HG02678 (cell line): ENCODE measurements at regions not wholly inside any gene's neighbourhood (a gene's known extent, or its start where the extent isn't known, plus 50 kb on each side); places are given as distances from the start of the nearest gene placed in this dataset.
"Not testable (repeated sequence)": the region's sequence is repeated elsewhere in the genome, so short reads cannot be mapped to it uniquely, and the experiment has no call there.

Source experiments
- ATAC-seq: cut with Tn5 transposase; IDR thresholded peaks from one replicate; pipeline ENCODE4 v1.9.1; 2021; ENCODE audit warnings: mild to moderate bottlenecking, moderate library complexity; ENCODE audit not compliant: unreplicated experiment

GRCh38 chr19:28608292-28608691, 604.7 kb downstream of the UQCRFS1 start:
- no peak for ATAC-seq

GRCh38 chr19:28607066-28607583, 605.8 kb downstream of the UQCRFS1 start:
- ATAC-seq, result no peak

- ATAC-seq, result no peak
These were observed 606.5 kb downstream of the UQCRFS1 start for GRCh38 chr19:28606269-28607032.

DNA sequence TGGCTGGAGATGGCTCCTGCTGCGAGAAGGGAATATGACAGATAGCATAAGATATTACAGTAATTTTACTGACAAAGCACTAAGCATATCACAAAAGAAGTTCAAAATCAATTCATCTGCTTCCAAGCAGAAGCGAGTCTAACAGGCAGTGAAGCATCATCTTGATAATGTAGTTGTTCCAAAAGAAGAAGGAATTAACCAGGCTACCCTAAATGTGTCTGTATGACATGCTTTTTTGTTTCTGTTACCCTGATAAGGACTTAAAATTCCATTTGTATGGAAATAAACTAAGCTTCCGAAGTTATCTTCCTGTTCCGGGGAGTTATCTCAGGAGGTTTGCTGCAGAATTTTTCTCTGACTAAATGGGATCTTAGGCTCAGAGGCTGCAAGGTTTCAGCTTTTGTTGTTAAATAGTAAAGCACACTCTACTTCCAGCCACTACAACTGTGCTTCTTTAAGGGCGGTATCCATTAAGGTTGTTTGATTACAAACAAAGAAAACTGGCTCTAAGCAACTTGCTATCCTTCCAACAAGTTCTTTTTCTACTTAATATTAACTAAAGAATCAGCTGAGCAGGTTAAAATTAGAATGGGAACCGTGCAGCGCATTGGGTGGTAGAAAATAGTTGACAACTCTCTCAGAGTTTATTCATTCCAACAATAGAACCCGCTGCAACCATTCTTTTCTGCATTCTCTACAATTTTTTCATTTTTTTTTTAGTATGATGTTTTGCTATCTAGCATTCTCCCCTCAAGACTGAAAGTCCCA, 607.3 kb downstream of the UQCRFS1 start:
- ATAC-seq, result no peak

GRCh38 chr19:28603453-28603852, 609.5 kb downstream of the UQCRFS1 start:
- peak; percentile 55 for ATAC-seq

DNA sequence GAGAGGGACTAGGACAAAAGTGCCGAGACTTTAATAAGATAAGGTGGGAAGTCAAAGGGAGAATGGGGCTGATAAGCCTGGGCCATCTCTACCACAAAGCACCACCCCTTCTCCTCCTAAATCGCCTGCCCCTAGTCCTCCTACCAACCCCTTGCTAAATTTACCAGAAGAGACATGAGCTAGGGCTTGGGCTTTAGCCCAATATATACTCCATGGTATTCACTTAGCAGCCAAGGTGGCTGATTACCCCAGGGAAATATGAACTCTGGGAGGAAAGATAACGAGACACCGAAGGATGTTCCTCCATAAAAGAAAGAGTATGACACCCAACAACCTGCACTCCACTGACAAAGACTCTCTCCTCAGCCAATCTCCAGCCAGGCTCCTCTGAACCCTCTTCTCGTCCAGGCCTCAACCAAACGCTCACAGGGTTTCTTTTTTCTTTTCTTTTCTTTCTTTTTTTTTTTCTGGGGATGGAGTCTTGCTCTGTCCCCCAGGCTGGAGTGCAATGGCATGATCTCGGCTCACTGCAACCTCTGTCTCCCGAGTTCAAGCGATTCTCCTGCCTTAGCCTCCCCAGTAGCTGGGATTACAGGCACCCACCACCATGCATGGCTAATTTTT, 610.2 kb downstream of the UQCRFS1 start:
- no peak for ATAC-seq

GRCh38 chr19:28601723-28602440, 611.1 kb downstream of the UQCRFS1 start:
- no peak for ATAC-seq

DNA sequence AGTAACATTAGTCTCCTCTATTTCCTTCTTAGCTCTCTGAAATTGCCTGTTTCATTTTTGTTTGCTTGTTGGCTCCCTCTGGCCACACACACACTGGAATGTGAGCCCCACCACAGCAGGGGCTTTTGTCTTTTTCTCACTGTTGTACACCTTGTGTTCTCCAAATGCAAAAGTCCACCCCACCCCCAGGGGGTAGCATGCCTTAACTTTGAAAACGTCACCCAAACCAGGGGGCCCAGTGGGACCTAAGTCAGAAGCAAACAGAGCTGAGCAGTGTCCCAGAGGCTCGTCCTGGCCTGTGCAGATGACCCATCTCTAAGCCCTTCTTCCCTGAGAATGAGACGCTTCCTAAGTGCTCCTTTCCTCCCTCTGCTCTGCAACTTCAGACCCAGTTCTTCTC, 614.1 kb downstream of the UQCRFS1 start:
- ATAC-seq, result no peak

DNA sequence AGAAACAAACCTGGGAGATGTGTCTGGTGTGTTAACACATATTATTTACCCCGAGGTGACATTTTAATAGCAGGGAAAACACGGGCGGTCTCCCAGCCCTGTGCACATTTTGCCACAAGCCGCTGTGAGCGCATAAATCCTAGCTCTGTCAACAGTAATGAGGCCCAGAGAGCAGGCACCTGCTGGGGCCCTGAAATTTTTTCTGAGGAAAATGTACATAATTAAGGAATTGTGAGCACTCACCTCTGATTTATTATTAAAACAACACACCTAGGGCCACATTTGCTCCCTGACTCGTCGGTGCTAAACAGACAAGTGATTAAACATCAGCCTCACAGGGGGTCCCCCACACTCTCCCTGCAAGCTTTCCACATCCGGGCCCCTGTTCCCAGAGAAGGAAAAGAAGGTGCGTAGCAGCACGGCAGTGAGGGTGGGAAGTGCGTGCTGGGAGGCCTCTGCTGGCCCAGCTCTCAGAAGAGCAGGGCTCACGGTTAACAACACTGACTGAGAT, 616.3 kb downstream of the UQCRFS1 start:
- no peak for ATAC-seq

DNA sequence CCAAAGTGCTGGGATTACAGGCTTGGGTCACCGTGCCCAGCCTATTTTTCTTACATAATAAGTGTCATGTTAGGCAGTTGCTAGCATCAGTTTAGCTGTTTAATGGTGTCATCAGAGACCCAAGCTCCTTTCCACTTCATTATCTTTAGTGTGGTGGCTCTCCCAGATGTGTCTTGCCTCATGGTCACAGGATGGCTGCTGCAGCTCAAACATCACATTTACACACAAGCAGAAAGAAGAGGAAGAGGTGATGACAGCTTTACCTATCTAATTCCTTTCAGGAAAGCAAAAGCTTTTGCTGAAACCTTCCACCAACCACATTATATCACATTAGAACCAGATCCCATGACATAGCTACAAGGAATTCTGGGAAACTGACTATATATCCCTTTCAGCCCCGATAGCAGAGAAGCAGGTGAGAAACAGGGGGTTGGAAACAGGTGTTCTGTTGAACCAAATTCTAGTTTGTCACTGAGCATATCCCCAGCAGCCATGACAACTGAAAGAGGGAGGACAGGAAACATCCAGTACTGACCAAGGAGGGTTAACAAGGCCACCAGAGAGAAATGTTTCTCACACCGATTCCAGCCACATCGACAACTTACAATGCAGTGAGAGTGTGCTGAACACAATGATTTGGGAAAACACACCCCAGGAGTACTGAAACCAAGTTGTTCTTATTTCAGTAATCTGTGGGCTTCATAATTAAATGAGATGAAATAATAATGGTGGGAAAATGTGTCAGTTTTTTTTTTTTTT, 617.0 kb downstream of the UQCRFS1 start:
- ATAC-seq, result no peak

DNA sequence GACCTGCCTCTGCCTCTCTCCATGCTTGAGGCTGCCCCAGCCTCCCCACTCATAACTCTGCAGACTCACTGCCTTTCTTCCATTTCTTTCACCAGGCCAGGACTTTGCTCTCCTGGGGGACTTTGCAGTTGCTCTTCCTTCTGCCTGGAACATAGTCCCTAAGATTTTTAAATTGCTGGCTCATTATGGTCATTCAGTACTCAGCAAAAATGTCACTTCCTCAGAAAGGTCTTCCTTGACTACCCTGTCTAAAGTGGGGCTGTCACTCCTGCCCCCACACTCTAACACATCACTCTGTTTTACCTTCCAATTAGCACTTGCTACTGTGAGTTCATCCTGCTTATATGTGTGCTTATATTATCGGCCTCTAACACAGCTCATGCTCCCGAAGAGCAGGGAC, 618.2 kb downstream of the UQCRFS1 start:
- no peak for ATAC-seq

DNA sequence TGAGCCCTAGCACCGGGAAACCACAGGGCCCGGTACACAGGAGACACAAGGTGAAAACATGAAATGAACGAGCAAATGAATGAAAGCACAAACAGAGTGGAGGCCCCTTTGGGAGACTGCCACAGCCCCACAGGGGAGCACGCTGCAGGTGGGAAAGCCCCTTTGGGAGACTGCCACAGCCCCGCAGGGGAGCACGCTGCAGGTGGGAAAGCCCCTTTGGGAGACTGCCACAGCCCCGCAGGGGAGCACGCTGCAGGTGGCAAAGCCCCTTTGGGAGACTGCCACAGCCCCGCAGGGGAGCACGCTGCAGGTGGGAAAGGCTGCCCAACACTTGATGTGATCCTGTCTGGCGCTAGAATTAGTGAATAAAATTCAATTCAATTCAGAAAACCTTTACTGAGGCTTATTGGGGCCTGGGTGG, 623.0 kb downstream of the UQCRFS1 start:
- ATAC-seq, result not testable (repeated sequence)

- ATAC-seq, result no peak
These were observed 626.5 kb downstream of the UQCRFS1 start for GRCh38 chr19:28586474-28586873.

GRCh38 chr19:28585796-28586195, 627.2 kb downstream of the UQCRFS1 start:
- no peak for ATAC-seq

- no peak for ATAC-seq
These were observed 629.2 kb downstream of the UQCRFS1 start for GRCh38 chr19:28583713-28584112.

GRCh38 chr19:28583242-28583641, 629.7 kb downstream of the UQCRFS1 start:
- ATAC-seq, result no peak

- ATAC-seq, result no peak
These were observed 630.2 kb downstream of the UQCRFS1 start for GRCh38 chr19:28582796-28583195.

DNA sequence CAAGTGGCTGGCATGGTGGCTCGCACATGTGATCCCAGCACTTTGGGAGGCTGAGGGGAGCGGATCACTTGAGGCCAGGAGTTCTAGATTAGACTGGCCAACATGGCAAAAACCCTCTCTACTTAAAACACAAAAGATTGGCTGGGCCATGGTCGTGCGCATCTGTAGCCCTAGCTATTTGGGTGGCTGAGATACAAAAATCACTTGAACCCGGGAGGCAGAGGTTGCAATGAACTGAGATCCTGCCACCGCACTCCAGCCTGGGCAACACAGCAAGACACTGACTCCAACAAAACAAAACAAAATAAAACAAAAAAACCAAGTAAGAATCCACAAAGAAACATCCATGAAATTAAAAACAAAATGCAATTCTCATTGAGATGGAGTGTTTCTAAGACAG, 630.6 kb downstream of the UQCRFS1 start:
- ATAC-seq, result no peak

DNA sequence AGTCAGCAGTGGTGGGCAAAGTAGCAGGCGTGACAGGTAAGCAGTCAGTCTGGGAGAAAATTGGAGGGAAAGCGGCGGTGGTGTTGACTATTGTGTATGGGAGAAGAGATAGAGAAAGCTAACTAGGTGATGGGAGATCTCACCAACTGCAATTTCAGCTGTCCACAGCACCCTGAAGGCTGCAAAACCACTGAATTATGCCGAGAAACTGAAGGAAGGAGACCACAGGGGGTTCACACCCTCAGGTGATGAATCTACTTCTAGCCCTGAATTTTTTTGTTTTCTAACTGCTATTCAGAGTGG, 631.5 kb downstream of the UQCRFS1 start:
- ATAC-seq, result no peak

DNA sequence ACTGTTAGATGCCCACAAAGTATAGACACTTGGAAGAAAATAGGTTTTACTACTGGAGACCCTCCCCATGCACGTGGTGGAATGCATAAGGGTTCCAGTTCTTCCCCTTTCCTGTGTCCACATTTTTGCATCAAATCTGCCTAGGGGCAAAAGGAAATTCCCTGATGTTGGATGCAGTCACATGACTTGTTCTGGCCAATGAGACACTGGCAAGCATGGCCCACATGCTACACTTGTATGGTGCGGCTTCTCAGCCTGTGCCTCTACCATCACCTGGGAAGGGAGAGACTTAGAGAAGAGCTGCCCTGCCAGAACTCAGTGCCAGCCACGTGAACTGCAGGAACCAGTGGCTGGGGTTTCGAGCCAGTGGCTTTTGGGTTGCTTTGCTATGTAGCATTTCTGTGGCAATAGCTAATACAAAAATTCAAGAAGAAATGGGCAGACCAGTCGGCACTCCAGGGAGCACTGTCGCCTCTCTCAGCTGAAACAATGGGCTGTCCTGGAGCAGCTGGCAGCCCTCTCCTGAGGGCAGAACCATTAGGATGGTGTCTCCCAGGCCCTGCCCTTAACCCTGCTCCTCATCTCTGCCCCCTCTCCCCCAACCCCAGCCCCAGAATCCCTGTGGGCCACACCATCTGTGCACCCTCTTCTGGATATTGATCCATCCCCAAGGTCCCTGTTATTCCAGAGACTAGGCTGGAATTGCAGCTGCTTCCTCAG, 634.0 kb downstream of the UQCRFS1 start:
- no peak for ATAC-seq
